ENCODE measurements at regions not wholly inside any gene's neighbourhood (a gene's known extent, or its start where the extent isn't known, plus 50 kb on each side); places are given as distances from the start of the nearest gene placed in this dataset.

DNA sequence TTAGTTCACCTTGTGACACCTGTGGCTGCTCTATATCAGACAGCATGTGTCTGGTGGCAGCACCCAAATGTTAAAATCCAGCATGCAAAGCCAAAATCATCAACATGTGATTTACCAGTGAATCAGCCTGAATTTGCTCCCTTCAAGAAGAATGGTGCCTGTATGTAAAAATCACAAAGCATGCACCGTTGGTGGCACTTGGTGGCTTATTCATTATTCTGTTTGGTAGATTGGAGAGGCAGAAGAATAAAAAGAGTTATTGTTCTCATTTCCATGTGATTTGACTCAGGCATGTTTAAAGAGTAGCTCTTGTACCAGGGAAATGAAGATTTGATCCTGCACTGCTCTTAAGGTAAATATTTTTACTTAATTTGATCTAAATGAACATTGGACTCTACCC lies 143.9 kb upstream of the MPPED2 start:
- TF ChIP-seq, protein P1, sequence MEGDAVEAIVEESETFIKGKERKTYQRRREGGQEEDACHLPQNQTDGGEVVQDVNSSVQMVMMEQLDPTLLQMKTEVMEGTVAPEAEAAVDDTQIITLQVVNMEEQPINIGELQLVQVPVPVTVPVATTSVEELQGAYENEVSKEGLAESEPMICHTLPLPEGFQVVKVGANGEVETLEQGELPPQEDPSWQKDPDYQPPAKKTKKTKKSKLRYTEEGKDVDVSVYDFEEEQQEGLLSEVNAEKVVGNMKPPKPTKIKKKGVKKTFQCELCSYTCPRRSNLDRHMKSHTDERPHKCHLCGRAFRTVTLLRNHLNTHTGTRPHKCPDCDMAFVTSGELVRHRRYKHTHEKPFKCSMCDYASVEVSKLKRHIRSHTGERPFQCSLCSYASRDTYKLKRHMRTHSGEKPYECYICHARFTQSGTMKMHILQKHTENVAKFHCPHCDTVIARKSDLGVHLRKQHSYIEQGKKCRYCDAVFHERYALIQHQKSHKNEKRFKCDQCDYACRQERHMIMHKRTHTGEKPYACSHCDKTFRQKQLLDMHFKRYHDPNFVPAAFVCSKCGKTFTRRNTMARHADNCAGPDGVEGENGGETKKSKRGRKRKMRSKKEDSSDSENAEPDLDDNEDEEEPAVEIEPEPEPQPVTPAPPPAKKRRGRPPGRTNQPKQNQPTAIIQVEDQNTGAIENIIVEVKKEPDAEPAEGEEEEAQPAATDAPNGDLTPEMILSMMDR (IDR thresholded peaks at IDR 0.05), result no peak
- TF ChIP-seq SIN3A (IDR thresholded peaks at IDR 0.05; ENCODE audit: borderline replicate concordance, insufficient read depth, low read depth, low read length), result no peak
- no peak for TF ChIP-seq REST (IDR thresholded peaks at IDR 0.05; ENCODE audit: insufficient read depth in 1 of 2, low read depth in 2 of 2, low read length in 1 of 2)

All from Panc1 (cell line).